Loucy (cell line): ENCODE measurements at regions not wholly inside any gene's neighbourhood (a gene's known extent, or its start where the extent isn't known, plus 50 kb on each side); places are given as distances from the start of the nearest gene placed in this dataset.

Experiments
- EZH2phosphoT487 ChIP-seq: fragments of 200-600 bp; IDR thresholded peaks from 2 replicates; pipeline ENCODE4 v1.6.1; 2018; ENCODE audit warnings: antibody characterized with exemption, mild to moderate bottlenecking, moderate library complexity, borderline replicate concordance
- TF ChIP-seq, protein P1 (sequence below): fragments of 200-600 bp; sonication (generic); conservative IDR thresholded peaks from 2 replicates; pipeline ENCODE4 v1.5.1; 2014; ENCODE audit warnings: mild to moderate bottlenecking, antibody characterized with exemption, low read length

DNA sequence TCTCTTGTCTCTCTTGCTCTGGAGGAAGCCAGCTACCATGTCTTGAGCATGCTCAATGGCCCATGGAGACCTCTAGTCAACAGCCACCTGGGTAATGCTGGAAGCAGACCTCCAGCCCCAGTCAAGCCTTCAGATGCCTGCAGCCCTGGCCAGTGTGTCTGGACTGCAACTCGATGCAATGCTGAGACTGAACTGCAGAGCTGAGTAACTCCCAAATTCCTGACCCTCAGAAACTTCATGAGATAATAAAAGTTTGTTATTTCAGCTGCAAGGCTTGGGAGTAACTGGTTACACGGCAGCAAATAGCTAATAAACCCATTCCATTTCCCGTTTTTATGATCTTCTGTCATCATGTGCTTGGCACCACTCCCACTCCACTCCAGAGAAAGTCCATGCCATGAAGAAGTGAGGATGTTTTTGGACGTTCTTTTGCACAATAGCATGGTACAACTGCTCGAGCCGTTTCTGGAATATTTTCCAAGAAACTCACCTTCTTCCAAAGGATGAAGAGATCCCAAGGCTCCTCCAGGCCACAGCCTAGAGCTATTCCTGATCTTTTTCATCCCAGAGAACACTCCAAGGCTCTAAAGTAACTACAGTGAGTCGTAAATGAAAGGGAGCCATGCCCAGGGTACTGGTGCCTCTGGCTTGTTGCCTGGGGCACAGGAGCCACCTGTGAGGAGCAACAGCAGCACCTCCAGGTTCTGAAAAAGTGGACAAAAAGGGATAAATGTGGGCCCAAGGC lies 72.0 kb upstream of the KLF13 start:
- TF ChIP-seq, protein P1, sequence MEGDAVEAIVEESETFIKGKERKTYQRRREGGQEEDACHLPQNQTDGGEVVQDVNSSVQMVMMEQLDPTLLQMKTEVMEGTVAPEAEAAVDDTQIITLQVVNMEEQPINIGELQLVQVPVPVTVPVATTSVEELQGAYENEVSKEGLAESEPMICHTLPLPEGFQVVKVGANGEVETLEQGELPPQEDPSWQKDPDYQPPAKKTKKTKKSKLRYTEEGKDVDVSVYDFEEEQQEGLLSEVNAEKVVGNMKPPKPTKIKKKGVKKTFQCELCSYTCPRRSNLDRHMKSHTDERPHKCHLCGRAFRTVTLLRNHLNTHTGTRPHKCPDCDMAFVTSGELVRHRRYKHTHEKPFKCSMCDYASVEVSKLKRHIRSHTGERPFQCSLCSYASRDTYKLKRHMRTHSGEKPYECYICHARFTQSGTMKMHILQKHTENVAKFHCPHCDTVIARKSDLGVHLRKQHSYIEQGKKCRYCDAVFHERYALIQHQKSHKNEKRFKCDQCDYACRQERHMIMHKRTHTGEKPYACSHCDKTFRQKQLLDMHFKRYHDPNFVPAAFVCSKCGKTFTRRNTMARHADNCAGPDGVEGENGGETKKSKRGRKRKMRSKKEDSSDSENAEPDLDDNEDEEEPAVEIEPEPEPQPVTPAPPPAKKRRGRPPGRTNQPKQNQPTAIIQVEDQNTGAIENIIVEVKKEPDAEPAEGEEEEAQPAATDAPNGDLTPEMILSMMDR: no peak
- no peak for TF ChIP-seq EZH2phosphoT487
